Esophagus squamous epithelium (tissue), 5 donors: ENCODE measurements at regions not wholly inside any gene's neighbourhood (a gene's known extent, or its start where the extent isn't known, plus 50 kb on each side); places are given as distances from the start of the nearest gene placed in this dataset.

Experiments used
- DNase-seq: peaks from one replicate; lab custom pipeline; 2025; lab: John Stamatoyannopoulos, UW
- H3K27ac ChIP-seq, 4 donors: fragments of 200-600 bp; sonication (generic); one replicate each; pipeline ENCODE4 v1.5.1; 2016 to 2019; ENCODE audit warnings: mild to moderate bottlenecking in 1 of 4
- H3K27me3 ChIP-seq, 4 donors: fragments of 200-600 bp; sonication (generic); 1 replicate in 3 of 4; 2 replicates in 1 of 4; pipeline versions ENCODE4 v1.5.1 to v1.6.0; 2017 to 2021; ENCODE audit warnings: antibody characterized with exemption in 1 of 4
- H3K36me3 ChIP-seq, 3 donors: fragments of 200-600 bp; sonication (generic); one replicate each; pipeline ENCODE4 v1.5.1; 2016 to 2019
- H3K4me1 ChIP-seq, 3 donors: fragments of 200-600 bp; sonication (generic); one replicate each; pipeline ENCODE4 v1.5.1; 2017 to 2019
- H3K4me3 ChIP-seq, 4 donors: fragments of 200-600 bp; sonication (generic); 1 replicate in 3 of 4; 2 replicates in 1 of 4; pipeline ENCODE4 v1.5.1; 2016 to 2019; ENCODE audit warnings: mild to moderate bottlenecking in 2 of 4, moderate library complexity in 1 of 4
- H3K9me3 ChIP-seq, 3 donors: fragments of 200-600 bp; sonication (generic); one replicate each; pipeline ENCODE4 v1.5.1; 2016 to 2019
- POLR2A ChIP-seq, 4 donors: fragments of 450-650 bp; IDR thresholded peaks; one replicate each; pipeline ENCODE4 v1.6.1; 2017; ENCODE audit warnings: antibody characterized with exemption in 4 of 4, mild to moderate bottlenecking in 4 of 4, moderate library complexity in 3 of 4
- WGBS, 2 donors: methylation state at CpG; one replicate each; pipeline ENCODE4 v1.1.5; 2018; 5-methylcytosine and 5-hydroxymethylcytosine counted together
- intact Hi-C: fragments of 100-400 bp; cut with DNase I; formaldehyde crosslinking; loops from one replicate; pipeline ENCODE4 v1.15.0; 2022
- TF ChIP-seq, protein P1 (sequence below), 6 experiments: fragments of 450-650 bp in 4 of 6; fragments of 200-600 bp in 2 of 6; sonication (generic) in 2 of 6; IDR thresholded peaks; one replicate each; pipeline ENCODE4 v1.5.1; 2016 to 2019; ENCODE audit warnings: antibody characterized with exemption in 6 of 6, mild to moderate bottlenecking in 4 of 6, moderate library complexity in 4 of 6
- donor health status: DM: yes; HTN: yes; CAD: no.

DNA sequence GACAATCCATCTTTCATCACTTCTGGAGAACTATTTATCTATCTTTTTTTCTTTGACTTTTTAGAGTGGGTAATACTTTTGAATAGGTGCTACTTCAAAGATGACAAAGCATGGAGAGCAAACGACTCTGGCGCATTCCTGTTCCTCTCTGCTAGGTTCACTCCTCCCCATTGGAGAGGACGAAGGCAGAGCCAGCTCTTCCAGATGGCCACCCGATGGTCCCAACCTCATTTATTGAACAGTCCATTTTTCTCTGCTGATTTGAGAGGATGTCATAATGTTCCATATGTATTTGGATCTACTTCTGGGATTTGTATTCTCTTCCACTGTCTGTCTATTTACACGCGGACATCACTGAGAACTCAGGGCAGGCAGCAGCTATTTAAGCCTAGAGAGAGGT, 284.3 kb upstream of the CXCR4 start:
- intact Hi-C loops = no loop called here
- Histone ChIP-seq H3K4me1 (peaks cover 0 to 13% (median 0%) of the 10 kb centered on the region in 3 donors), H3K4me3 (no peak overlapping the region), H3K9me3 (no peaks in the 10 kb centered on the region), H3K27ac (no peak overlapping the region), H3K36me3 (no peaks in the 10 kb centered on the region), H3K27me3 (peaks cover 0 to 41% (median 0%) of the 10 kb centered on the region in 4 donors)
- DNase-seq = no peak
- TF ChIP-seq POLR2A (IDR thresholded peaks at IDR 0.05) = no peak
- TF ChIP-seq, protein P1, sequence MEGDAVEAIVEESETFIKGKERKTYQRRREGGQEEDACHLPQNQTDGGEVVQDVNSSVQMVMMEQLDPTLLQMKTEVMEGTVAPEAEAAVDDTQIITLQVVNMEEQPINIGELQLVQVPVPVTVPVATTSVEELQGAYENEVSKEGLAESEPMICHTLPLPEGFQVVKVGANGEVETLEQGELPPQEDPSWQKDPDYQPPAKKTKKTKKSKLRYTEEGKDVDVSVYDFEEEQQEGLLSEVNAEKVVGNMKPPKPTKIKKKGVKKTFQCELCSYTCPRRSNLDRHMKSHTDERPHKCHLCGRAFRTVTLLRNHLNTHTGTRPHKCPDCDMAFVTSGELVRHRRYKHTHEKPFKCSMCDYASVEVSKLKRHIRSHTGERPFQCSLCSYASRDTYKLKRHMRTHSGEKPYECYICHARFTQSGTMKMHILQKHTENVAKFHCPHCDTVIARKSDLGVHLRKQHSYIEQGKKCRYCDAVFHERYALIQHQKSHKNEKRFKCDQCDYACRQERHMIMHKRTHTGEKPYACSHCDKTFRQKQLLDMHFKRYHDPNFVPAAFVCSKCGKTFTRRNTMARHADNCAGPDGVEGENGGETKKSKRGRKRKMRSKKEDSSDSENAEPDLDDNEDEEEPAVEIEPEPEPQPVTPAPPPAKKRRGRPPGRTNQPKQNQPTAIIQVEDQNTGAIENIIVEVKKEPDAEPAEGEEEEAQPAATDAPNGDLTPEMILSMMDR (IDR thresholded peaks at IDR 0.05) = no peak
- 70 to 73% methylated on average over 6 of the region's 6 CpGs for WGBS, 2 donors

DNA sequence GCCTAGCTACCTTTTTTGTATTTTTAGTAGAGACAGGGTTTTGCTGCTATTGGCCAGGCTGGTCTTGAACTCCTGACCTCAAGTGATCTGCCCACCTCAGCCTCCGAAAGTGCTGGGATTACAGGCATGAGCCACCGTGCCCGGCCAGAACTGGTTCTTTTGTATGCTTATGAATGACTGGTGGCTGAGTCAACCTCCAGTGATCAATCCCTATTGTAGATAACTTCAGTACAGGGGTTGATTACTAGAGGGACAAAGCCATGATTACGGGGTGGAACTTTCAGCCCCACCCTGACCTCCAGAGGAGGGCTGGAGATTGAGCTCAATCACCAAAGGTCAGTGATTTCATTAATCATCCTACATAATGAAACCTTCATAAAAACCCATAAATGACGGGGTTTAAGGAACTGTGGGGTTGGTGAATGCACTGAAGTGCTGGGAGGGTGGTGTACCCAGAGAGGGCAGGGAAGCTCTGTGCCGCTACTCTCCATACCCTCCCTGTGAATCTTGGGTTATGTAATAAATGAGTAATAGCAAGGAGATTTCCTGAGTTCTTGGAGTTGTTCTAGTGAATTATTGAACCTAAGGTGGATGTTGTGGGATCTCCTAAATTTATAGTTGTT, 281.8 kb upstream of the CXCR4 start:
- intact Hi-C loops = no loop called here
- peak overlapping the region in 2 of 4 donors; percentile 55 to 75 for H3K27ac ChIP-seq
- DNase-seq = no peak
- H3K4me3 ChIP-seq = no peak overlapping the region
- H3K36me3 ChIP-seq = no peaks in the 10 kb centered on the region
- TF ChIP-seq POLR2A (IDR thresholded peaks at IDR 0.05) = no peak
- TF ChIP-seq, protein P1 (IDR thresholded peaks at IDR 0.05) = no peak
- peaks cover 0 to 26% (median 0%) of the 10 kb centered on the region in 4 donors for H3K27me3 ChIP-seq
- H3K4me1 ChIP-seq = peaks cover 0 to 15% (median 0%) of the 10 kb centered on the region in 3 donors
- H3K9me3 ChIP-seq = no peaks in the 10 kb centered on the region
- 44 to 48% methylated on average over 5 to 6 of the region's 6 CpGs for WGBS, 2 donors

DNA sequence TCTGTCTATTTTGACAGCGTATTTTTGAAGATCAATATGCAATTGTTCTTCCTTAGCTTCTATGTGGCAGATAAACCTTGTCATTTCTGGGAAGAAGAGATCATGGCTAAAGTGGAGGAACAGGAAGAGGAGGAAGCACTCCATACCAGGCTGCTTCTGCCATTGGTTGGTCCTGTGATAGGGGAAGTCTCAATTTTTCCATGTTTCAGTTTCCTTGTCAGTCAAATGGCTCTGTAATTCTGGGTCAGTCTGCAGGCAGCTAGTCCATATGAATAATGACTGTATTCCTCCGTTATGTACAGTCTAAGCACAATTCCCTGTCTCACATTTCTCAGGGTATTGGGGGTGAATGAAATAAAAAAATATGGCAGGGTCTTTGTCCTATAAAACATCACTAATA, 277.6 kb upstream of the CXCR4 start:
- Histone ChIP-seq H3K27ac (no peak overlapping the region), H3K9me3 (no peaks in the 10 kb centered on the region), H3K4me1 (peaks cover 0 to 45% (median 3%) of the 10 kb centered on the region in 3 donors), H3K36me3 (no peaks in the 10 kb centered on the region), H3K27me3 (no peaks in the 10 kb centered on the region), H3K4me3 (no peak overlapping the region)
- no peak for TF ChIP-seq POLR2A (IDR thresholded peaks at IDR 0.05)
- TF ChIP-seq, protein P1 (IDR thresholded peaks at IDR 0.05) = no peak
- intact Hi-C loops = no loop called here
- DNase-seq = no peak
- WGBS, 2 donors = 82 to 86% methylated on average over 2 of the region's 2 CpGs

DNA sequence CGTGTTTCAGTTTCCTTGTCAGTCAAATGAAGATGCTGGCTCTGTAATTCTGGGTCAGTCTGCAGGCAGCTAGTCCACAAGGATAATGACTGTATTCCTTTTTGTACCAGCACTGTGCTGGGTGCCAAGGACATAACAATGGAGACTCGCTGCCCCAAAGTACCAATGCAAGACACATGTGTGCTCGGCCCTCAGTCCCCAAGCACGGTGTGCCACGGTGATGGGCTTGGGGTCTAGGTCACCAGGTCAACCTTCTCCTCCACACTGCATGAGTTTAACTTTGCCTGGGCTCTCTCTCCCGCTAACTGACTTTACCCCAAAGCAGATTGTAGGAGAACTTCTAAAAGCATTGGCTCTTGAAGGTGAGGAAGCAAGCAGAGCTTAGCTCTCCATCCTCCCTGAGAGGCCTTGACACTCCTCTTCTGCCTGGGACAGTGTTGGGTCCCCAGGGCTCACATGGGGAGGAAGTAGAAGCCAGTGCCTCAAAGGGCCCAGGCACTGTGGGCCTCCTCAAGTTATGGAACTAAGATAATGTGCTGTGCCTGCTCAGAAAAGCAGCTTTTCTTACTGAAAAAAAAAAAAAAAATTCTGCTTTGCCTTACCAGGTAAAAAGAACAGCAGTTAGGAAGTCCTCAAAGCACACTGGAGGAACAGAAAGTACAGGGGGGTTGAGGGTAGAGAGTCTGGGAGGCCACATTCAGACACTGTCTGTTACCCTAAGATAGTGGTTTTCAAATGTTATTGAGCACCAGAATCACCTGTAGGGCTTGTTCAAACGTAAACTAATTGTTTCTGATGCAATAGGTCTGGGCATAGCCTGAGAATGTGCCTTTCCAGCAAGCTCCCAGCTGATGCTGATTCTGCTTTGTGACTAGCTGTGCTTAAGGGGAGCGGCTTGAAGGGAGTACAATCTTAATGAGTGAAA, 276.4 kb upstream of the CXCR4 start:
- Histone ChIP-seq H3K4me1 (peaks cover 0 to 35% (median 3%) of the 10 kb centered on the region in 3 donors), H3K9me3 (no peaks in the 10 kb centered on the region), H3K4me3 (no peak overlapping the region), H3K36me3 (no peaks in the 10 kb centered on the region), H3K27ac (peak overlapping the region in 2 of 4 donors; percentile 56 to 66), H3K27me3 (no peaks in the 10 kb centered on the region)
- no peak for TF ChIP-seq POLR2A (IDR thresholded peaks at IDR 0.05)
- TF ChIP-seq, protein P1 (IDR thresholded peaks at IDR 0.05) = no peak
- 63 to 80% methylated on average over 3 to 8 of the region's 8 CpGs for WGBS, 2 donors
- intact Hi-C loops = no loop called here
- no peak for DNase-seq

DNA sequence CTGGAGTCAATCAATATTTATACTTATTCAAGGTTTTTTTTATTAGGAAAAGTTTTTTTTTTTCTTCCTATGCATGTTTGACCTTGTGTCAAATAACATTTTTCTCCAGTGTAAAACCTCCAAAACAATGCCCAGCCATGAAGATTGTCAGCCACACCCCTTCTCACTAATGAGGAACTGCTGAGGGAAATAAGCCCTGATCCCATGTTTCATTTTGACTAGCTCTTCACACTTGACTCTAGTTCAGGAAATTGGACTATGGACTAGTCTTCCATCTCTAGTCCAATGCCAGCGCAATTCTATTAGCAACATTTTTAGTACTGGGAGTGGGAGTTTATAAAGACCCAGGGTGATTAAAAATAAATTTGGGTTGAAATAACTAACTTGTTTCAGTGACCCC, 275.6 kb upstream of the CXCR4 start:
- 89 to 100% methylated on average over 1 of the region's 1 CpG for WGBS, 2 donors
- intact Hi-C loops = no loop called here
- no peak for DNase-seq
- TF ChIP-seq, protein P1 (IDR thresholded peaks at IDR 0.05) = no peak
- TF ChIP-seq POLR2A (IDR thresholded peaks at IDR 0.05) = no peak
- Histone ChIP-seq H3K4me1 (peaks cover 0 to 33% (median 3%) of the 10 kb centered on the region in 3 donors), H3K27ac (peak overlapping the region in 2 of 4 donors; percentile 56 to 66), H3K36me3 (no peaks in the 10 kb centered on the region), H3K27me3 (no peaks in the 10 kb centered on the region), H3K9me3 (no peaks in the 10 kb centered on the region), H3K4me3 (no peak overlapping the region)
